Upper lobe of right lung (tissue), 1 donor: ENCODE measurements at regions not wholly inside any gene's neighbourhood (a gene's known extent, or its start where the extent isn't known, plus 50 kb on each side); places are given as distances from the start of the nearest gene placed in this dataset.

ENCODE experiments used
- ATAC-seq: fragments of 200-7000 bp; cut with Tn5 transposase; one replicate; pipeline ENCODE4 v1.9.1; 2020; ENCODE audit warnings: mild to moderate bottlenecking, moderate library complexity
- DNase-seq: peaks from one replicate; pipeline ENCODE4 v3.0.0-alpha.2; 2020
- H3K27ac ChIP-seq: fragments of 200-600 bp; one replicate; pipeline ENCODE4 v1.8.0; 2022
- H3K27me3 ChIP-seq: fragments of 200-600 bp; one replicate; pipeline ENCODE4 v1.8.0; 2022; ENCODE audit warnings: mild to moderate bottlenecking
- H3K36me3 ChIP-seq: fragments of 200-600 bp; one replicate; pipeline ENCODE4 v1.8.0; 2022
- H3K4me1 ChIP-seq: fragments of 200-600 bp; one replicate; pipeline ENCODE4 v1.8.0; 2022
- H3K4me3 ChIP-seq: fragments of 200-600 bp; one replicate; pipeline ENCODE4 v1.8.0; 2022; ENCODE audit warnings: mild to moderate bottlenecking
- H3K9me3 ChIP-seq: fragments of 200-600 bp; one replicate; pipeline ENCODE4 v1.8.0; 2022
- intact Hi-C: fragments of 100-400 bp; cut with DNase I; formaldehyde crosslinking; loops from one replicate; pipeline ENCODE4 v1.11.0; 2022
- TF ChIP-seq, protein P1 (sequence below): fragments of 200-600 bp; IDR thresholded peaks from one replicate; pipeline ENCODE4 v1.8.0; 2022; ENCODE audit warnings: antibody characterized with exemption
- donor health status: DM: no; HTN: yes; CAD: no; lungs with severe emphysema.

GRCh38 chr2:53366543-53366942, 401.1 kb upstream of the CHAC2 start:
- Histone ChIP-seq H3K36me3 (no peaks in the 10 kb centered on the region), H3K4me3 (no peak overlapping the region), H3K4me1 (no peaks in the 10 kb centered on the region), H3K27ac (no peak overlapping the region), H3K27me3 (no peaks in the 10 kb centered on the region), H3K9me3 (no peaks in the 10 kb centered on the region)
- intact Hi-C loops, result no loop called here
- ATAC-seq (no peak), DNase-seq (no peak)
- TF ChIP-seq, protein P1, sequence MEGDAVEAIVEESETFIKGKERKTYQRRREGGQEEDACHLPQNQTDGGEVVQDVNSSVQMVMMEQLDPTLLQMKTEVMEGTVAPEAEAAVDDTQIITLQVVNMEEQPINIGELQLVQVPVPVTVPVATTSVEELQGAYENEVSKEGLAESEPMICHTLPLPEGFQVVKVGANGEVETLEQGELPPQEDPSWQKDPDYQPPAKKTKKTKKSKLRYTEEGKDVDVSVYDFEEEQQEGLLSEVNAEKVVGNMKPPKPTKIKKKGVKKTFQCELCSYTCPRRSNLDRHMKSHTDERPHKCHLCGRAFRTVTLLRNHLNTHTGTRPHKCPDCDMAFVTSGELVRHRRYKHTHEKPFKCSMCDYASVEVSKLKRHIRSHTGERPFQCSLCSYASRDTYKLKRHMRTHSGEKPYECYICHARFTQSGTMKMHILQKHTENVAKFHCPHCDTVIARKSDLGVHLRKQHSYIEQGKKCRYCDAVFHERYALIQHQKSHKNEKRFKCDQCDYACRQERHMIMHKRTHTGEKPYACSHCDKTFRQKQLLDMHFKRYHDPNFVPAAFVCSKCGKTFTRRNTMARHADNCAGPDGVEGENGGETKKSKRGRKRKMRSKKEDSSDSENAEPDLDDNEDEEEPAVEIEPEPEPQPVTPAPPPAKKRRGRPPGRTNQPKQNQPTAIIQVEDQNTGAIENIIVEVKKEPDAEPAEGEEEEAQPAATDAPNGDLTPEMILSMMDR, result no peak

DNA sequence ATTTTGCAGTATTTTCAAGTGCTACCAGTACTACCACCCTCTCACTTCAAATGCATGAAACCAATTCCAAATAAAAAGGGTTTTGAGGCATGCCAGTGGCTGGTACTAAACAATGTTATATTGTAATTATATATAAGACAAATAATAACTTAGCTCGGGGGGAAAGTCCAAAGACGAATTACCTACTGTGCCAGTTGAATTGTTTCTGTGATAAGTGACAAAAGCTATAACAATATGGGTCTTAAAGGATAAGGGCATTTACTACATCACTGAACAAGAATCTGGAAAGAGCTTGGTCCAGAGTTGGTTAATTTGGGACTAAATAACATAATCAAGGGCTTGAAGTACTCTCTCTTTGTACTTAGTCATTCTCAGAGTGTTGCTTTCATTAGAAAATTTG, 404.7 kb upstream of the CHAC2 start:
- intact Hi-C loops, result no loop called here
- Histone ChIP-seq H3K27ac (no peak overlapping the region), H3K4me3 (no peak overlapping the region), H3K9me3 (no peaks in the 10 kb centered on the region), H3K36me3 (no peaks in the 10 kb centered on the region), H3K4me1 (no peaks in the 10 kb centered on the region), H3K27me3 (no peaks in the 10 kb centered on the region)
- TF ChIP-seq, protein P1, result no peak
- DNase-seq (no peak), ATAC-seq (no peak)

GRCh38 chr2:53356291-53356905, 411.2 kb upstream of the CHAC2 start:
- TF ChIP-seq, protein P1, result no peak
- Histone ChIP-seq H3K27me3 (no peaks in the 10 kb centered on the region), H3K27ac (no peak overlapping the region), H3K9me3 (no peaks in the 10 kb centered on the region), H3K4me3 (no peak overlapping the region), H3K4me1 (no peaks in the 10 kb centered on the region), H3K36me3 (no peaks in the 10 kb centered on the region)
- DNase-seq (no peak), ATAC-seq (peak; percentile 37)
- intact Hi-C loops, result no loop called here

DNA sequence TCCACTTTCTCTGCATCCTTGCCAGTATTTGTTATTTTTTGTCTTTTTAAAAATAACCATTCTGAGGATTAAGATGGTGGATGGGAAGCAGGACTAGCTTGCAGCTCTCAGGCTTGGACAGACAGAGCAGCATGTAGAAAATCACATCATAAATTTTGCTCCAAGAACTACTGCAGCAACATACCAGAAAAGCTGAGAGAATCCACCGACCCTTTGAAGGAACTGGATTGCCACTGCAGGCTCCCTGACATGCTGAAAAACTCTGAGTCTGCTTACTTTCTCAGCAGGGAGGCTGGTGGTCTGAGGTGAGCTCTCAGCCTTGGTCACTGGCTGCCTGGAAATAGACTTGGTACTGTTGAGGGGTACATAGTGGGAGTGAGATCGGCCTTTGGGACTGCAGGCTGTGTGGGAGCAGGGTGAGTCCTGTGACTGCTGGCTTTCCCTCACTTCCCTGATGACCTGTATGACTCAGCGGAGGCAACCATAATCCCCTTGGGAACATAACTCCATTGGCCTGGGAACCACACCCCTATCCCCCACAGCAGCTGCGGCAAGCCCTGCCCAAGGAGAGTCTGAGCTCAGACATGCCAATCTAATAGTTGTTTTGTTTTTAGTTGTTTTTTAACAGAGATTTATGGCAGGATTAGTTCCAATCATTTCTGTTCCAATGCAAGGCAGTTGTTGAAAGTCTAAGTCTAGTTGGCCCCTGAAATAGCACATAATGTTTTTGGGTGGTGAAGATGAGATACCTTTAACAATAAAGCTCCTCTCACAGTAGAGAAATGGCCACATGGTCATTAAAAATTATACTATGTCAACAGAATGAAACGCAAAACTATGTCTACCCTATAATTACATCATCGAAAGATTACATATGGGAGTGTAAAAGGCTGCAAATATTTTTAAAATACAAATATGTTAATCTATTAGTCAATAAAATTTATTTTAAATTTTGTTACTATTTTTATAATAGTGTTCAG, 414.2 kb upstream of the CHAC2 start:
- TF ChIP-seq, protein P1, result no peak
- intact Hi-C loops, result no loop called here
- no peaks in the 10 kb centered on the region for H3K4me1 ChIP-seq
- no peaks in the 10 kb centered on the region for H3K36me3 ChIP-seq
- no peak overlapping the region for H3K4me3 ChIP-seq
- DNase-seq (no peak), ATAC-seq (no peak)
- H3K9me3 ChIP-seq, result no peaks in the 10 kb centered on the region
- H3K27ac ChIP-seq, result no peak overlapping the region
- no peaks in the 10 kb centered on the region for H3K27me3 ChIP-seq

DNA sequence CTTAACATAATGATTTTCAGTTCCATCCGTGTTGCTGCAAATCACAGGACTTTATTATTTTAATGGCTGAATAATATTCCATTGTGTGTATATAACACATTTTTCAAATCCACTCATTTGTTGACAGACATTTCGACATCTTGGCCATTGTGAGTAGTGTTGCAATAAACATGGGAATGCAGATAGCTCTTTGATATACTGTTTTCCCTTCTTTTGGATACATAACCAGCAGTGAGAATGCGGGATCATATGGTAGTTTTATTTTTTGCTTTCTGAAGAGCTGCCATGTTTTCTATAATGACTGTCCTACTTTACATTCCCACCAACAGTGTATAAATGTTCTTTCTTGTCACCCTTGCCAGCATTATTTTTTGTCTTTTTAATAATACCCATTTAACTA, 420.3 kb upstream of the CHAC2 start:
- TF ChIP-seq, protein P1, result no peak
- Histone ChIP-seq H3K4me1 (no peaks in the 10 kb centered on the region), H3K27me3 (no peaks in the 10 kb centered on the region), H3K9me3 (no peaks in the 10 kb centered on the region), H3K4me3 (no peak overlapping the region), H3K27ac (no peak overlapping the region), H3K36me3 (no peaks in the 10 kb centered on the region)
- DNase-seq (no peak), ATAC-seq (no peak)
- intact Hi-C loops, result no loop called here
